ENCODE measurements at regions not wholly inside any gene's neighbourhood (a gene's known extent, or its start where the extent isn't known, plus 50 kb on each side); places are given as distances from the start of the nearest gene placed in this dataset.

- DNase-seq: no peak
Measured at GRCh38 chr3:168570404-168571155, 474.9 kb upstream of the GOLIM4 start.

- no peak for DNase-seq
Measured at GRCh38 chr3:168558728-168559411, 463.1 kb upstream of the GOLIM4 start.

- no peak for DNase-seq
Measured at GRCh38 chr3:168552251-168552650, 456.5 kb upstream of the GOLIM4 start.

GRCh38 chr3:168548719-168549118 is 453.0 kb upstream of the GOLIM4 start:
- DNase-seq: no peak

- DNase-seq: no peak
Measured at GRCh38 chr3:168546707-168547106, 451.0 kb upstream of the GOLIM4 start.

- no peak for DNase-seq
Measured at GRCh38 chr3:168545591-168545990, 449.9 kb upstream of the GOLIM4 start.

- no peak for DNase-seq
Measured at GRCh38 chr3:168544097-168544957, 448.6 kb upstream of the GOLIM4 start.

- no peak for DNase-seq
Measured at GRCh38 chr3:168540726-168541125, 445.0 kb upstream of the GOLIM4 start.

- no peak for DNase-seq
Measured at GRCh38 chr3:168539909-168540308, 444.2 kb upstream of the GOLIM4 start.

GRCh38 chr3:168534761-168535160 is 439.0 kb upstream of the GOLIM4 start:
- no peak for DNase-seq

- no peak for DNase-seq
Measured at GRCh38 chr3:168533600-168533999, 437.9 kb upstream of the GOLIM4 start.

GRCh38 chr3:168532135-168532534 is 436.4 kb upstream of the GOLIM4 start:
- no peak for DNase-seq

- no peak for DNase-seq
Measured at GRCh38 chr3:168531116-168531515, 435.4 kb upstream of the GOLIM4 start.

- no peak for DNase-seq
Measured at GRCh38 chr3:168524129-168524528, 428.4 kb upstream of the GOLIM4 start.

- DNase-seq: no peak
Measured at GRCh38 chr3:168517249-168518071, 421.7 kb upstream of the GOLIM4 start.

- DNase-seq: no peak
Measured at GRCh38 chr3:168514252-168514651, 418.5 kb upstream of the GOLIM4 start.

- no peak for DNase-seq
Measured at GRCh38 chr3:168512802-168513201, 417.1 kb upstream of the GOLIM4 start.

- no peak for DNase-seq
Measured at GRCh38 chr3:168511428-168512014, 415.8 kb upstream of the GOLIM4 start.

- no peak for DNase-seq
Measured at GRCh38 chr3:168506589-168506988, 410.9 kb upstream of the GOLIM4 start.

- DNase-seq: no peak
Measured at GRCh38 chr3:168501570-168501969, 405.8 kb upstream of the GOLIM4 start.

GRCh38 chr3:168498194-168498593 is 402.5 kb upstream of the GOLIM4 start:
- DNase-seq: no peak

GRCh38 chr3:168497741-168498140 is 402.0 kb upstream of the GOLIM4 start:
- no peak for DNase-seq
